Neural cell (in vitro differentiated cells): ENCODE measurements at regions not wholly inside any gene's neighbourhood (a gene's known extent, or its start where the extent isn't known, plus 50 kb on each side); places are given as distances from the start of the nearest gene placed in this dataset.

Experiments
- CTCF ChIP-seq: fragments of 450-650 bp; IDR thresholded peaks from 2 replicates; pipeline ENCODE4 v1.5.1; 2014; ENCODE audit warnings: antibody characterized with exemption, mild to moderate bottlenecking, moderate library complexity; ENCODE audit not compliant: poor library complexity, severe bottlenecking
- EP300 ChIP-seq: fragments of 450-650 bp; conservative IDR thresholded peaks from 2 replicates; pipeline ENCODE4 v1.6.1; 2014; ENCODE audit warnings: antibody characterized with exemption, mild to moderate bottlenecking, moderate library complexity; ENCODE audit not compliant: poor library complexity, severe bottlenecking
- POLR2AphosphoS5 ChIP-seq: IDR thresholded peaks from 2 replicates; pipeline ENCODE4 v1.6.1; 2012
- REST ChIP-seq: IDR thresholded peaks from 2 replicates; pipeline ENCODE4 v1.6.1; 2012; ENCODE audit warnings: borderline replicate concordance
- TAF1 ChIP-seq: IDR thresholded peaks from 2 replicates; pipeline ENCODE4 v1.6.1; 2012; ENCODE audit warnings: low read depth

DNA sequence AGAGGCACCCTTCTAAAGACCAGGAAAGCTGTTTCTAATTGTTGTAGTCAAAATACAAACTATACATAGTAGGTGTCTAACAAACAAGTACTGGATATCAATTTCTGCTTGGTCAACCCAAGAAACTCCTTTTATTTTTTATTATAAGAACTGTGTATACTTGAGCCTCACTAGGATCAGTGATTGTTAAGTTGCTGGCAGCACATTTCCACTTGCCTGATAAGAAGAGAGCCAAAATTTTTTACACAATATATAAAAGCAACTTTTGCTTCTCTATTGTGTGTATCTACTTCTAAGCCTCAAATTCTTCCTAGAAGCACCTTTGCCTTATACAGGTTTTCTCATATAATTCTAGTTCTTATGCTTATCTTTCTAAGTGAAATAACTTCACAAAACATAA is 703.0 kb upstream of the EPHA5 start:
- no peak for TF ChIP-seq CTCF
- no peak for TF ChIP-seq POLR2AphosphoS5
- no peak for TF ChIP-seq EP300
- TF ChIP-seq REST, result no peak
- no peak for TF ChIP-seq TAF1
